ENCODE measurements at regions not wholly inside any gene's neighbourhood (a gene's known extent, or its start where the extent isn't known, plus 50 kb on each side); places are given as distances from the start of the nearest gene placed in this dataset.

GRCh38 chr22:49201046-49201970 is 626.4 kb downstream of the BRD1 start:
- no peaks in the 10 kb centered on the region for H3K27me3 ChIP-seq (ENCODE audit: insufficient read depth, poor library complexity, severe bottlenecking)
- no peak for DNase-seq (ENCODE audit: low read depth in 1 of 2, low spot score in 1 of 2)
- TF ChIP-seq, protein P1, sequence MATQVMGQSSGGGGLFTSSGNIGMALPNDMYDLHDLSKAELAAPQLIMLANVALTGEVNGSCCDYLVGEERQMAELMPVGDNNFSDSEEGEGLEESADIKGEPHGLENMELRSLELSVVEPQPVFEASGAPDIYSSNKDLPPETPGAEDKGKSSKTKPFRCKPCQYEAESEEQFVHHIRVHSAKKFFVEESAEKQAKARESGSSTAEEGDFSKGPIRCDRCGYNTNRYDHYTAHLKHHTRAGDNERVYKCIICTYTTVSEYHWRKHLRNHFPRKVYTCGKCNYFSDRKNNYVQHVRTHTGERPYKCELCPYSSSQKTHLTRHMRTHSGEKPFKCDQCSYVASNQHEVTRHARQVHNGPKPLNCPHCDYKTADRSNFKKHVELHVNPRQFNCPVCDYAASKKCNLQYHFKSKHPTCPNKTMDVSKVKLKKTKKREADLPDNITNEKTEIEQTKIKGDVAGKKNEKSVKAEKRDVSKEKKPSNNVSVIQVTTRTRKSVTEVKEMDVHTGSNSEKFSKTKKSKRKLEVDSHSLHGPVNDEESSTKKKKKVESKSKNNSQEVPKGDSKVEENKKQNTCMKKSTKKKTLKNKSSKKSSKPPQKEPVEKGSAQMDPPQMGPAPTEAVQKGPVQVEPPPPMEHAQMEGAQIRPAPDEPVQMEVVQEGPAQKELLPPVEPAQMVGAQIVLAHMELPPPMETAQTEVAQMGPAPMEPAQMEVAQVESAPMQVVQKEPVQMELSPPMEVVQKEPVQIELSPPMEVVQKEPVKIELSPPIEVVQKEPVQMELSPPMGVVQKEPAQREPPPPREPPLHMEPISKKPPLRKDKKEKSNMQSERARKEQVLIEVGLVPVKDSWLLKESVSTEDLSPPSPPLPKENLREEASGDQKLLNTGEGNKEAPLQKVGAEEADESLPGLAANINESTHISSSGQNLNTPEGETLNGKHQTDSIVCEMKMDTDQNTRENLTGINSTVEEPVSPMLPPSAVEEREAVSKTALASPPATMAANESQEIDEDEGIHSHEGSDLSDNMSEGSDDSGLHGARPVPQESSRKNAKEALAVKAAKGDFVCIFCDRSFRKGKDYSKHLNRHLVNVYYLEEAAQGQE (IDR thresholded peaks at IDR 0.05; ENCODE audit: insufficient replicate concordance, low read depth): no peak
- TF ChIP-seq, protein P2, sequence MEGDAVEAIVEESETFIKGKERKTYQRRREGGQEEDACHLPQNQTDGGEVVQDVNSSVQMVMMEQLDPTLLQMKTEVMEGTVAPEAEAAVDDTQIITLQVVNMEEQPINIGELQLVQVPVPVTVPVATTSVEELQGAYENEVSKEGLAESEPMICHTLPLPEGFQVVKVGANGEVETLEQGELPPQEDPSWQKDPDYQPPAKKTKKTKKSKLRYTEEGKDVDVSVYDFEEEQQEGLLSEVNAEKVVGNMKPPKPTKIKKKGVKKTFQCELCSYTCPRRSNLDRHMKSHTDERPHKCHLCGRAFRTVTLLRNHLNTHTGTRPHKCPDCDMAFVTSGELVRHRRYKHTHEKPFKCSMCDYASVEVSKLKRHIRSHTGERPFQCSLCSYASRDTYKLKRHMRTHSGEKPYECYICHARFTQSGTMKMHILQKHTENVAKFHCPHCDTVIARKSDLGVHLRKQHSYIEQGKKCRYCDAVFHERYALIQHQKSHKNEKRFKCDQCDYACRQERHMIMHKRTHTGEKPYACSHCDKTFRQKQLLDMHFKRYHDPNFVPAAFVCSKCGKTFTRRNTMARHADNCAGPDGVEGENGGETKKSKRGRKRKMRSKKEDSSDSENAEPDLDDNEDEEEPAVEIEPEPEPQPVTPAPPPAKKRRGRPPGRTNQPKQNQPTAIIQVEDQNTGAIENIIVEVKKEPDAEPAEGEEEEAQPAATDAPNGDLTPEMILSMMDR (IDR thresholded peaks at IDR 0.05; ENCODE audit: insufficient read depth, low read length): no peak
- TF ChIP-seq GABPA (IDR thresholded peaks at IDR 0.05; ENCODE audit: low read depth): no peak
- no peak for TF ChIP-seq SPI1 (IDR thresholded peaks at IDR 0.05; ENCODE audit: borderline replicate concordance, low read depth)
- TF ChIP-seq POLR2AphosphoS5 (IDR thresholded peaks at IDR 0.05; ENCODE audit: low read depth): no peak
- H3K27ac ChIP-seq (replicated peaks): no peak overlapping the region
- no peak overlapping the region for H3K4me3 ChIP-seq (replicated peaks; ENCODE audit: insufficient read depth, low read length)

GRCh38 chr22:49199224-49199623 is 628.4 kb downstream of the BRD1 start:
- no peak overlapping the region for H3K4me3 ChIP-seq (replicated peaks; ENCODE audit: insufficient read depth, low read length)
- H3K27ac ChIP-seq (replicated peaks): no peak overlapping the region
- no peak for DNase-seq (ENCODE audit: low read depth in 1 of 2, low spot score in 1 of 2)
- no peaks in the 10 kb centered on the region for H3K27me3 ChIP-seq (ENCODE audit: insufficient read depth, poor library complexity, severe bottlenecking)
- TF ChIP-seq GABPA (IDR thresholded peaks at IDR 0.05; ENCODE audit: low read depth) (no peak), POLR2AphosphoS5 (IDR thresholded peaks at IDR 0.05; ENCODE audit: low read depth) (no peak), SPI1 (IDR thresholded peaks at IDR 0.05; ENCODE audit: borderline replicate concordance, low read depth) (no peak)
- TF ChIP-seq, protein P1 (IDR thresholded peaks at IDR 0.05; ENCODE audit: insufficient replicate concordance, low read depth): no peak
- TF ChIP-seq, protein P2 (IDR thresholded peaks at IDR 0.05; ENCODE audit: insufficient read depth, low read length): no peak

- no peak for DNase-seq (ENCODE audit: low read depth in 1 of 2, low spot score in 1 of 2)
- Histone ChIP-seq H3K27me3 (ENCODE audit: insufficient read depth, poor library complexity, severe bottlenecking) (no peaks in the 10 kb centered on the region), H3K4me3 (replicated peaks; ENCODE audit: insufficient read depth, low read length) (no peak overlapping the region), H3K27ac (replicated peaks) (no peak overlapping the region)
- no peak for TF ChIP-seq SPI1 (IDR thresholded peaks at IDR 0.05; ENCODE audit: borderline replicate concordance, low read depth)
- TF ChIP-seq, protein P1 (IDR thresholded peaks at IDR 0.05; ENCODE audit: insufficient replicate concordance, low read depth): no peak
- TF ChIP-seq POLR2AphosphoS5 (IDR thresholded peaks at IDR 0.05; ENCODE audit: low read depth): no peak
- TF ChIP-seq, protein P2 (IDR thresholded peaks at IDR 0.05; ENCODE audit: insufficient read depth, low read length): no peak
These were observed 629.0 kb downstream of the BRD1 start for GRCh38 chr22:49198705-49199084.

Data from HL-60 (cell line).